Inflammatory macrophage (primary cell): ENCODE measurements at regions not wholly inside any gene's neighbourhood (a gene's known extent, or its start where the extent isn't known, plus 50 kb on each side); places are given as distances from the start of the nearest gene placed in this dataset.

Experiments
- DNase-seq, 2 donors: peaks; one replicate each; pipeline ENCODE4 v3.0.0-alpha.2; 2020 to 2022

DNA sequence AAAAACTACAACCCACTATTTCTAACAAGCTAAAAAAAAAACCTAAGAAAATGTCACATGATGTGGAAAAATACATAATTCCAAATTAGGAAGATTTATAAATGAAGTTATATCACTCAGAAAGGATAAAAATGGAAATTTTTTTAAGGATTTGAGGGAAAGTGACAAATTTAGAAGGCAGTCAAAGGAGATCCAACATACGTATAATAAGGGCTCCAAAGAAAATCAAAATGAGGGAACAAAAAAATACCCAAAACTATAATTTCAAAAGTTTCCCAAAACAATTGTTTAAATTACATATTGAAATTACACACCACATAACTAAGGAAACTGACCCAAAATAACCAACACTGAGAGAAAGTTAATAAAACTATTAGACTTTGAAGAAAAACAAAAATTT lies 381.1 kb upstream of the KAZN start:
- no peak for DNase-seq

DNA sequence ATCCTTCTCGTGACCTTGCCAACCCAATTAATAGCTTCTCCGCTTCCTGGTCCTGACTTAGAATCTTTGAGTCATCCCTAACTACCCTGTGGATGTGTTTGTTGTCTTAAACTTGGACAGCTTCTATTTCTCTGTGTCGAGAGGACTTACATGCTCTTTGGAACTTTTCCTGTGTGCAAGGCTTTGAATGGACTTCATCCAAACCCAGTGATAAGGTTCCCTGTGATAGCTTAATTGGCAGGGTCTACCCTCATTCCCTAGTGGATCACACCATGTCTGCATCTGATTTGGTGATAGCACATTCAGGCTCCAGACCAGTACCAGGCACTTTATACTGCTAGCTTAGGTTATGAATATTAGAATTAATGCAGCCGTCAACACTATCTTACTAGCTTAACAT lies 378.2 kb upstream of the KAZN start:
- DNase-seq: no peak

DNA sequence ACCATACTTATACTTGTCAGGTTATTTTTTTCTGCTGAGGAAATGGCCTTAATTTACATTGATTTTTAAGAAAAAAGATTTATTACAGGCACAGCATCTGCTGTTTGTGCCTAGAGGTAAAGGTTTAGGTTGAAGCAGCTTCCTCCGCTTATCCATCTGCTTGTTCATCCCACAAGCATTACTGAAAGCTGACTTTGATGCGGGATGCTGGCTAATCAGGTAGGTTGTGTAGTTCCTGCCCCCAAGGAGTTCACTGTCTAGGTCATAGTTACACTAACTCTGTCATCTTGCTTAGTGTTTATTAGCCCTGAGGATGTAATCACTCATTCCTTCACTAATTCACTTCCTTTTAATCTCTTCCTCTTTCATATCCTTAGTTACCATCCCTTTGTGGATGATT lies 377.7 kb upstream of the KAZN start:
- DNase-seq: no peak

DNA sequence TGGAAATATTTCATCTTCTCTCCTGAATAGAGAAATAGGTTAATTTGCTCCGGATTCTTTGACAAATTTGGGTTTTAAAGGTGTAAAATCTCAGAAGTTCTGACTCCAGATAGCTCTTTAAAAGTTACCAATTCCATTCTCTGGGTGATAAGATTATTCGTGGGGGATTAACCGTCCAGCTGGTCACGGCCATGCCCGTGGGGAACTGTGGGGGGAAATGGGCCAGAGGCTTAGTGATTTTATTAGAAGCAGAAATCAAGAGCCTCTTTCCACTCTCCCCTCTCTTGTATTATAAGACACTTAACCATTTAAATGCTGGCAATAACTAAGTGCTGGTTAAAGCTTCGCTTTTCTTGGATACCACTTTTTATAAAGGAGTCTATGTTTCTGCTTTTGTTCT lies 376.4 kb upstream of the KAZN start:
- DNase-seq: no peak

DNA sequence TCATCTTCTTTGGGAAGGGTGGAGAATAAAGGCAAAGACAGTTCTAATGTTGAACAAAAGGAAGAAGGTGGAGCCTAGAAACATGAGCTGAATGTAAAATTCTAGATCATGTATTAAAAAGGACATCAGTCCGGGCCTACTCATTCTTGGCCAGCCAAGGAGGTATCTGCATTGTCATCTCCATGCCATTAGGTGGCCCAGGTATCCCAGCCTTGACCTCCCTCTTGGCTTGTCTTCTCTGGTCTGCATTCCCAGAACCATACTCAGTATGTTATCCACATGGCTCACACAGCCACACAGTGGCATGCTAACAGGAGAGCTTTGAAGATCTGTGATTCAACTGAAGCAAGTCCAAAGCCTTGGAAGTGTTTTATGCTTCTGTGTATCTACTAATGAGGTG lies 369.8 kb upstream of the KAZN start:
- DNase-seq: no peak

DNA sequence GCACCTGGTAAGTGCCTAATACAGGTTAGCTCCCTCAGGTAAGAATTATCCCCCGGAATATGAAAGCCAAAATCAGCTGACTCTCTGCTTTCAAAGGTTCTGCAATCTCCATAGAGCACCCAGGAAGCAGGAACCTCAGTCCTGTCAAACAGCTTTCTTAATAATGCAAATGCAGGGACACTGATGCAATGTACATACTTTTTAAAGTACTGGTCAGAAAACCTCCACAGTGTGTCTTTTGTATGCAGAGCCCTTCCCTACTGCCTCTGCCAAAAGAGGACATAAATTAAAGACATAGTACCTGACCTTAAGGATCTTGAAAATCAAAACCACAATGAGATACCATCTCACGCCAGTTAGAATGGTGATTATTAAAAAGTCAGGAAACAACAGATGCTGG lies 365.0 kb upstream of the KAZN start:
- DNase-seq: no peak

DNA sequence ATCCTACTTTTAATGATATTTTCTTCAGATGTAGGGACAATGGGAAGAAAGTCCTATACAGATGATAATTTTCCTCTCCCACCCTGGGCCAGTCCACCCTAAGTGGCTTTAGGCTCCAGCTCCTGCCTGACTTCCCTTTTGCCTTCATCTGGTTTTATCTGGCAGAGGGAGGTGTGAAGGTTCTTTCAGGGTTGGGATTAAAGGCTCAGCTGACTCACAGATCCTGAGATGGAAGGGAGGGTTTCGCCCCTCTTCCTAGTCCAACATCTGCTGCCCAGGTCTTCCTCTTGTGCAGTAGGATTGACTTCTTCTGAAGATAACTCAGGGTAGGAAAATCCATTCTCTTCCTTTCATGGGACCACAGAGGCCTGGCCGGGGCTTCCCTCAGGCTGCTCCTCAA lies 362.4 kb upstream of the KAZN start:
- no peak for DNase-seq

DNA sequence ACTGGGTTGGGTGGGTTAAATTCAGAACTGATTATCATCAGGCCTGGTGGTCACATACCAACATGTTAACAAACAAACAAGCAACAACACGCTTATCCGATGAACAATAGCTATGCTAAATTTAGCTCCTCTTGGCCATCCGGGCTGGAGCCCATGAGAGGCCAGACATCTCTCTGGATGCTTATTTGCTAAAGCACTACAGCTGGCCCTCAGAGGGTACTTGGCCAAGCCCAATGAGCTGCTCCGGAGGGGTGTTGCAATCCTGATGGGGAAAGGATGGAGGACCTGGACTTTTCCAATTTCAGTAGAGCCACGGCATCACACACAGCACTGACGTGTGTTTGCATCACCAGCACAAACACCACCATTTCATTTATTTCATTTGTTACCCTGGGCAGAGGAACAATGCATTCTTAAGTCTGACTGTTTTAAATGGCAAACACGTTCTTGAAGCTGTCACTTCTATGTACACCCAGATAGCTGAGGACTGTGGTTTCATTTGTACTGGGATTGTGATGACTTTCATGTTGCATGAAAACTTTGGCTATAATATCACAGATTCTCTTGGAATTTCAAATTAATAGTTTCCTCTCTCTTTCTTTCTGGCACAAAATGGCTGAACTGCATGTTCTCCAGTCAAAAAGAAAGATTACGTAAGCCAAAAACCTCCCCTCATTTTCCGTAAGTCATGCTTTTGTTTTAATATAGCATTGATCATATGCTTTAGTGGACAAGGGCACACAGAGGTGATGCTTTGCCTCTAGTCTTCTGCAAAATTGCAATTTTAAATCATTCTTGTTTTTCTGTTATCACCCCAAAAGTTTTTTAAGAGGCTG lies 359.8 kb upstream of the KAZN start:
- no peak for DNase-seq

DNA sequence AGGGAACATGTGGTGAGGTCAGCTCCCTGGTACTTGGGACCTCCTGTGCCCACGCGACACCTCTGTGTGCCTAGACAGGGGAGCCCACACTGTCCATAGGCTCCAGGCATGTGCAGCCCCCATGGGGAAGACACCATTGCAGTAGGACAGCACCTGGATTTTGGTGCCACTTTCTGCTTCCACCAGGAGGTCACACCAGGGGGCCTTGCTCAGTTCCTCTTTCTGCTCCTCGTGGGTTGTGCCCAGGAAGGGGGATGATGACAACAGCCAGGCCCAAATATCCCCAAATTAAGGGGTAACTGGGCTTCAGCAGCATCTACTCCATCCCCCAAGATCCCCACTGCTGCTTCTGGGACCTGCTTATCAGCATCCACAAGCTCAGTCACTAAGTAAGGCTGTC lies 358.2 kb upstream of the KAZN start:
- no peak for DNase-seq

DNA sequence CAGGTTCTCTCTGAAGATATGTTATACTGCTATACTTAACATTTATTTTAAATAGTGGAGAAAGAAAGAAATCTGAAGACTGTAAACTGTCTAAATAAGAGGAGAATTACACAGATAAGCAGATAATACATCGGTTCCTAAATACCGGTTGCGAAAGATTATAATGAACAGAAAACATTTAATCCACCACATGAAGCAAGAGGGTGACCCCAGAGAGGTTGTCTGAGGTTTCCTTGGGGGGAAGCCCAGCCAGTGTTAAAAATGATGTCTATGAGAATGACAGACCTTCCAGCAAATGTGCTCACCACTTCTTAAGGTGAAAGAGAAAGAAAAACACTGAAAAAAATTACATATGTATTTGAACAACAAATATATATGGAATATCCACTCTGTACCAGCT lies 356.4 kb upstream of the KAZN start:
- DNase-seq: no peak

DNA sequence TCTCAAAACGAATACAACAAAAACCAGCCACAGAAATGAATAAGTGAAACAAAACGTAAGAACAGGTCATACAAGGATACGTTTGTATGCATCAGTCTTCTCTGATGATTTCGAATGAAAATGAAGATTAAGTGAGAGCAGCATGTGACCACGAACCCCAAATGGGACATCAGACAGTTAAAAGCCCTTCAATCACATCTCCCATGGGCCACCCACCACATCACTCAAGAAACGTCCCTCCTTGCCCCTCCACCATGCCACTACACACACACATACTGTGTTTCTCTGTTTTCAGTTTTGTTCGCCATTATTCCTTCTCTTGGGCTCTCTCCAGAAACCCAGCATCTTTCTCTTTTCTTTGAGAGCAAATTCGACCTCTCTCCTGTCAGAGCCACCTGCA lies 355.6 kb upstream of the KAZN start:
- DNase-seq: no peak

DNA sequence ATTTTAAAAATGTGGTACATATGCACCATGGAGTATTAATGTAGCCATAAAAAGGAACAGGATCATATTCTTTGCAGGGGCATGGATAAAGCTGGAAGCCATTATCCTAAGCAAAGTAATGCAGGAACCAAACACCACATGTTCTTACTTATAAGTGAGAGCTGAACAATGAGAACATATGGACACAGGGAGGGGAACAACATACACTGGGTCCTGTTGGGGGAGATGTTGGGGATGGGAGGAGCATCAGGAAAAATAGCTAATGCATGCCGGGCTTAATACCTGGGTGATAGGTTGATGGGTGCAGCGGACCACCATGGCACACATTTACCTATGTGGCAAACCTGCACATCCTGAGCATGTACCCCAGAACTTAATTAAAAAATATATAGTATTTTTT lies 352.5 kb upstream of the KAZN start:
- DNase-seq: no peak

DNA sequence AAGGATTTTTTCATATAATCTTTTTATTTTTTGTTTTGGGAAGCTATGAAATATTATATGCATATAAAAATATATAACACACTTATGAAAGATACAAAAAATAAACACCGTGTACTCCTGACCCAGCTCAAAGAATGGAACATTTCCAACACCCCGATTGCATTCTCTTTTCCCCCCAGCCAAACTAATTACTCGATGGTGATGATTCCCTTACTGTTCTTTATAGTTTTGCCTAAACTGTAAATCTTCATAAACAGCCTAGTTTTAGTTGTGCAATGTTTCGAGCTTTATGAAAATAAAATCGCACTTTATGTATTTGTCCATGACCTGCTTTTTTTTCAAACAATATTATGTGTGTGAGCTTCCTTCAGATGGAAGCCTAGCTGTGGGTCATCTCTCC lies 352.0 kb upstream of the KAZN start:
- DNase-seq: no peak

DNA sequence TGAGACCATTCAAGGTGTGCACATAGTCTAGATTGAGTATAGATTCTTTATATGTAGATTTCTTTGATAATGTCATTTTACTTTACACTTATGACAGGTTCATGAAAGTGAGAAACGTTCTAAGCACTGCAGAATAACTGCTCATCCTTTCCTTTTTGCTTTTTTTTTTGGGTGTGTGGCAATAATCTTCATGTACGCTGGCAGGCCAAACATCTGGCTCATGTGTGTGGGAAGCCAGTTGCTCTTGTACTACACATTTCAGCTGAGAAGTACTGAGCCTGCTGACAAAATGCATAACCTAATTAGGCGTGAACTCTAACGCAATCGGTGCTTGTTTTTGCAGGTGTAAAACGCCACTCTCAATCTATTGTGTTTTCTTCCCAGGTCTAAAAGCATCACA lies 350.8 kb upstream of the KAZN start:
- no peak for DNase-seq

DNA sequence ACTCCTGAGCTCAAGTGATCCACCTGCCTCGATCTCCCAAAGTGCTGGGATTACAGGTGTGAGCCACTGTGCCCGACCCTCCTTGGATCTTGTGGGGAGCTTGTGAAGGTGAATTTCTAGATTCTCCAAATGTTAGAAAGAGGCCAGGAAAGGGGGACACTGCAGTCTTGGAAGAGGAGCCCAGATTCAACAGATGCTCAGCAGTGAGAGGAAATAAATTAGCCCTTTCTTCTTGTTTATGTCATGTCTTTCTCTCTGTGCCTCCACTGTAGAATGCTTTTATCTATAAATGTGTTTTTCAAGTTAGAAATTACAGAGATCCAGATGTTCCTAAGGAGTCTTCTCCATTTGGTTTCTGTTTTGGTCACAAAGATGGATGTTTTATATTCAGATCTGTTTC lies 346.6 kb upstream of the KAZN start:
- DNase-seq: no peak

DNA sequence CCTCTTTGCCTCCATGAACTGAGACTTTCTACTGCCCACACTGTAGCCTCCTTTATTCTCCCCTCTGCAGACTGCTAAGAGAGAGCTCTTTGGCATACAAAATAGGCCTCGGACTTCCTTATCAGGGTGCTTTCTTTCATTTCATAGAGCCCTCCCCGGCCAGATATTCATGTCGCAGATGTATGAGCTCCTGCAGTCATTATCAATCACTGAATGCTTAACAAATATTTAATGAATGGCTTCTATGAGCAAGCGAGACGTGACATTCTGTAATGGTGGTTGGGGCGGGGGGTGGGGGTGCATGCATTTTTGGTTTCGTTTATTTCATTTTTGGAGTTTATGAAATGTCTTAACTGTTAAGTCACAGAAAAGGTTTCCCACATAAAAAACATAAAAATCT lies 344.8 kb upstream of the KAZN start:
- DNase-seq: no peak

DNA sequence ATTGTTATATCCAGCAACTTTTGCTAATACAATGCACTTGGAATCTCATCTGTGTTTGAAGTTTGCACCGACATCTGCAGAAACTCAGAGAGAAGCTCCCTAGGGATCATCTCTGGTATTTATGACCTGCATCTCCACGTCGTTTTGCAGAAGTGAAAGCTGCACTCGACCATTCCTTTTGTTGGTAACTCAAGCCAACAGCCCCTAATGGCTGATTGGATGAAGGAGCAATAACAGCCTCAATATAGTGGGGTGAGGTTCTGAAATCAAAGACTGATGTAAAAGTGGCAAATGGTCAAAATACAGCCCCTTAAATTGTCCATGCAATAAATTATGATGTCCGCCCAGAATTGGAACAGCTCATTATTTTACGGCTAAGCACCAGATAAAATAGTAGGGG lies 344.2 kb upstream of the KAZN start:
- no peak for DNase-seq

DNA sequence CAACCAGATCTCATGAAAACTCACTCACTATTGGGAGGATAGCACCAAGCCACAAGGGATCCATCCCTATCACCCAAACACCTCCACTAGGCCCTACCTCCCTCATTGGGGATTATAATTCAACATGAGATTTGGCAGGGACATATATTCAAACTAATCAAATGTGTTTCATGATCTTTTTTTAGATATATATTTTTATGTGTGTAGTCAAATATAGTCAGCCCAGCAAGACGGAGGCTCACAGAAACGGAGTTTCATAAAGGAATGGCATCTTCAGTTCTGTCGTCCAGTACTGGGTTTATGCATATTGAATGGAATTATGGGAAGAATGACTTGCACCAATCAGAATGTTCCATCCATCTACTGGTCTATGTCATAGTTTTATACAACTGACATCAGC lies 343.3 kb upstream of the KAZN start:
- no peak for DNase-seq

DNA sequence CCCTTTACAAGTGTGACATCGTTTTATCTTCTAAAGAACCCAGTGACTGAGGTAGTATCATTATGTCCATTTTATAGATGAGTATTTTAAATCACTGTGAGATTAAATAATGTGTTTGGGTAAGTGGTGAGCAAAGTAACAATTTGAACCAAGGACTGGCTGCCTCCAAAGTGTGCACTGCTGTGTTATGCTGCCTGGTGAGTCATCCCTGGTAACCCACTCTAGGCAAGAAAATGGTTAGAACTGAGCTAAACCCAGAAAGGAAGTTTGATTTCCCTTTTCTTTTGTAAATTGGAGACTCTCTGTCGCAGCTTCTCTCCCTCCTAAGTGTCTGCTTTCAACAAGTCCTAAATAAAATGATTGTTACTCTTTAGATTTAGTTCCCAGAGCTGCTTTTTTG lies 342.8 kb upstream of the KAZN start:
- no peak for DNase-seq

DNA sequence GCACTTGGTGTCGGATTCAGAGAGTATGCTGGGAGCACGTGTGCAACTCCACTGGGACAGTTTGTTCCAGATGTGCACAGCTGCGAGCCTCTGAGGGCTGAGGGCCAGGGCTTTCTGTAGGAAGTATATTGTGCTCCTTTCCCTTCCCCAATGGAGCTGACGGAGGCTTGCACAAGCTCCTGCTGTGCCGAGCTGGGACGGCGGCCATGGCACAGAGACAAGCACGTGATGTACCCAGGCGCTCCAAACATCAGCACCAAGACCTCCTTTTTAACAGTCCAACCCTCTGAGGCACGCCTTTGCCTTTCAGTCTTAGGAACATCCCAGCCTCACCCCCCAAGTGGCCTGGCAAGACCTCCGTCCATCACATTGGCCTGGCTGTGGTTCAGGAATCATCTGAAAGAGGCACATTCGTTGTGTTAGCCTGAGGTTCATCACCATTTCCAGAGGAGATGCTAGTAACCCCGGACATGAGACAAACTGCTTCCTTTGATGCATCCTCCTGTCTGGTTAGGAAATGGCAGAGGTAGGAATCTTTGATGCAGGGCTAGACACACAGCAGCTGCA lies 339.2 kb upstream of the KAZN start:
- no peak for DNase-seq

DNA sequence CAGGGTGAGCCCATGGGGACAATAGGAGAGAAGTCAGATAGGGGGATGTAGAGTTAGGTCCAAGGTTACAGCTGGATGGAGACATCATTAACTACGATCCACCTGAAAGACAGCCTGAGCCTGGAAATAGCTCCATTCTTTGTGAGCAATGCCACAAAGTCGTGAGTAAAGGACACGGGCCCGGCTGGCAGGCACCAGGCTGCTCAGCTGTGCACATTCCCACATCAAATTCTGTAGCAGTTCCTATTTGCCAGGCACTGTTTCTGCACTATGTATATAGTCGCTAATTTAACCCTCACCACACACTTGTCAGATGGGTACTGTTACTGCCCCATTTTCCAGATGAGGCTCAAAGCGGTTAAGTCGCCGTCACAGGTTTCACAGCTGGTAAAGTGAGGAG lies 338.0 kb upstream of the KAZN start:
- no peak for DNase-seq

DNA sequence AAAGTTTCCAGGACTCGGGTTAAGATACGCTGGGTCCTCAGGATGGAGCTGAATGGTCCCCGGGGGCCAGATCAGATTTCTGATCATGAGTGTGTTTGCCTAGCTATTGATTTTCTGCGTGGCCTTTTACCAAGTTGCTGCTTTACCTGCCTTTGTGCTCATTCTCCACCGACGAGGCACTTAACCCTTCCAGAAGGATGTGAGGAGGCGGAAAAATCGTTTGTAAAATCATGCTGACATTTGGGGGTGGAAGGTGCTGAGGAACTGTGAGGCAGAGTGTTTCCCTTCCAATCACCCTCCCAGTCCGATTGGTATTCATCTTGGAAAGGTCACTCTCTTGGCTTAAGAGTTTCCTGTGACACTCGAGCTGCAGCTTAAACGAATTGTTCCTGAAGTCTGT lies 337.1 kb upstream of the KAZN start:
- DNase-seq: no peak

DNA sequence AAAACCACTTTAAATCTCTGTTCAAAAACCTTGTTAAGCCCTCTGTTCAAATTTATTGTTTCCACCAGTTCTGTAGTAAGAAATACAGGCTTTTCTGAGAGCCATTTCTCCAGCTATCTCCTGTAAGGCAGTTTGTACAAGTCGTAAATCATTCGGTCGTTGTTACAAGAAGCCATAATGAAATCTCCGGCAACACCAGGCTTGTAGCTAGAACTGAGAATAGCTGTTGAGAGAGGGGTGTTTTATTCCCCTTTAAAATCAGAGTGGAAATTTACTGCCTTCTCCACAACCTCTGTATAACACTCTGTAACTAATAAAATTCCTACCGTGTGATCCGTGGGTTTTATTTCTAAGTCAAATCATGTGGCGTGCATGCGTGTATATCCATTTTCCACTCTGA lies 335.8 kb upstream of the KAZN start:
- no peak for DNase-seq

DNA sequence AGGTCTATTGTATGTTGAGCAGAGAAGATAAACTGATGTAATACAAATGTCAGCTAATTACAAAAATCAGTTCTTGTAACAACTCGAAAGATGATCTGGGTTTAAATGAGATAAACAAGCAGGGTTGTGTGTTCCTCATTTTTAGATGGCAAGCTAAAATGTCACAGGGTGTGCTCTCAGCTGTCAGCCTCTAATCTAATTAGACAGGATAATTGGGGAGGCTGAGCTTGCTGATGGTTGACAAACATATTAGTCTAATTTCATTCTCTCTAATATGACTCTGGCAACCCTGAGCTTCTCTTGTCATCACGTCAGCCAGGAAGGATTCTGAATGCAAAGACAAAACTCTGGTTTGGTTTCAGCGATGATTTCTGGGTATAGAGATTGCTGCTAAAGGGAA lies 335.3 kb upstream of the KAZN start:
- DNase-seq: no peak

DNA sequence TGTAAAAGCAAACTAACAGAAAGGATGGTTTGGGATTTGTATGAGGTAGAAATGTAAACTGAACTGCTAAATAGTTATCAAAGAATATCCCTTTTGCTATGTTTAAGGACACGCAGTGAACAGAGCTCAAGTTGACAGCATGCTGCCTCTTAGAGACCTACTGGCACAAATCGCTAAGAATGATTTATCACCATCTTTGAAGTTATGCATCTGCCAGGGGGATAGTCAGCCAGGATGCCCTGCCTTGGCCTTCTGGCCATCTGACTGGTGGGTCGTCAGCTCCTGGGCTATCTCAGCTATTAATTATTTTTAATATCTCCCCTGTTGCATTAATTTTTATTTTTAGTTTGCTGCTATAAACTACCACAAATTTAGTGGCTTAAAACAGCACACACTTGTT lies 334.8 kb upstream of the KAZN start:
- no peak for DNase-seq
